ENCODE measurements at regions not wholly inside any gene's neighbourhood (a gene's known extent, or its start where the extent isn't known, plus 50 kb on each side); places are given as distances from the start of the nearest gene placed in this dataset.

DNA sequence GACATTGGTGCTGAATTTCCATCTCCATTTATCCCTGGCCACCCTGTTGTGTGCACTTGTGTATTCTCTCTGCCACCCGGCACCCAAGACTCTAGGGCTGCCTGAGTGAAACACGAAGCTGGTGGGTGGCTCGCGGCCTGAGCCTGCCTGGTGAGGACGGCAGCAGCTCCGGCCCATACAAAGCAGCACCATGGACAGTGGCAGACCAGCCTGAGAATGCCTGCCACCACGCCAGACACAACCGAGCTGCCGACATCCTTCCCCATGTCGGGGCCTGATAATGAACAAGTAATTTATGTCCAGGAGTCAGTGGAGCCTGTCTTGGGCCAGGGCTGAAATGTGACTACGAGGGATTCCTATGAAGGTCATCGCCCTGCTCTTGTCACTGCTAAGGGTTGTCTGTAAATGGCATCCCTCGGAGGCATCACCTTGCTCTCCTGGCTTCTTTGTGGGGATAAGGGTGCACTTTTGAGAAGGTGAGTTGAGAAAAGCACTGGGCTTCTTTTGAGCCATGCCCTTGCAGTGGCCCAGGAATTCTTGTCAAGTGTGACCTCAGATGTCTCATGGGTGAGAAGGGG is 175.7 kb downstream of the MELK start:
- TF ChIP-seq, protein P1, sequence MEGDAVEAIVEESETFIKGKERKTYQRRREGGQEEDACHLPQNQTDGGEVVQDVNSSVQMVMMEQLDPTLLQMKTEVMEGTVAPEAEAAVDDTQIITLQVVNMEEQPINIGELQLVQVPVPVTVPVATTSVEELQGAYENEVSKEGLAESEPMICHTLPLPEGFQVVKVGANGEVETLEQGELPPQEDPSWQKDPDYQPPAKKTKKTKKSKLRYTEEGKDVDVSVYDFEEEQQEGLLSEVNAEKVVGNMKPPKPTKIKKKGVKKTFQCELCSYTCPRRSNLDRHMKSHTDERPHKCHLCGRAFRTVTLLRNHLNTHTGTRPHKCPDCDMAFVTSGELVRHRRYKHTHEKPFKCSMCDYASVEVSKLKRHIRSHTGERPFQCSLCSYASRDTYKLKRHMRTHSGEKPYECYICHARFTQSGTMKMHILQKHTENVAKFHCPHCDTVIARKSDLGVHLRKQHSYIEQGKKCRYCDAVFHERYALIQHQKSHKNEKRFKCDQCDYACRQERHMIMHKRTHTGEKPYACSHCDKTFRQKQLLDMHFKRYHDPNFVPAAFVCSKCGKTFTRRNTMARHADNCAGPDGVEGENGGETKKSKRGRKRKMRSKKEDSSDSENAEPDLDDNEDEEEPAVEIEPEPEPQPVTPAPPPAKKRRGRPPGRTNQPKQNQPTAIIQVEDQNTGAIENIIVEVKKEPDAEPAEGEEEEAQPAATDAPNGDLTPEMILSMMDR (conservative IDR thresholded peaks at IDR 0.05) = no peak
- TF ChIP-seq ZFX (IDR thresholded peaks at IDR 0.05) = no peak

Measured in C4-2B (cell line).